Common myeloid progenitor, CD34-positive (primary cell): ENCODE measurements at regions not wholly inside any gene's neighbourhood (a gene's known extent, or its start where the extent isn't known, plus 50 kb on each side); places are given as distances from the start of the nearest gene placed in this dataset.

Source experiments
- CTCF ChIA-PET: fragments of 350-600 bp; sonication (Branson Sonifier 250); formaldehyde crosslinking; loops from one replicate; lab custom pipeline; 2021; ENCODE audit warnings: antibody characterized with exemption; lab: Charles Lee
- POLR2A ChIA-PET: fragments of 350-600 bp; sonication (Branson Sonifier 250); formaldehyde crosslinking; loops from one replicate; lab custom pipeline; 2021; ENCODE audit warnings: antibody characterized with exemption; lab: Charles Lee
- DNase-seq, 3 donors: peaks; one replicate each; pipeline versions ENCODE4 v3.0.0 to v3.0.0-alpha.2; 2013
- H3K27ac ChIP-seq, 2 experiments: 1 replicate in 1 of 2; 2 replicates in 1 of 2; pipeline ENCODE4 v1.7.0; 2013; ENCODE audit warnings: inconsistent platforms in 2 of 2, low read length in 2 of 2, mild to moderate bottlenecking in 2 of 2, low read depth in 1 of 2, moderate library complexity in 1 of 2; ENCODE audit not compliant: severe bottlenecking in 2 of 2, insufficient read depth in 1 of 2, poor library complexity in 1 of 2
- H3K27me3 ChIP-seq, 5 experiments: replicated peaks in 2 of 5; 1 replicate in 3 of 5; 2 replicates in 2 of 5; pipeline versions ENCODE4 v1.6.1 to v1.7.0; 2013; ENCODE audit warnings: low read length in 4 of 5, mild to moderate bottlenecking in 2 of 5, moderate library complexity in 2 of 5, inconsistent platforms in 1 of 5; ENCODE audit not compliant: insufficient read depth in 5 of 5, control insufficient read depth in 4 of 5
- H3K36me3 ChIP-seq, 4 experiments: 1 replicate in 2 of 4; 2 replicates in 2 of 4; pipeline versions ENCODE4 v1.6.1 to v1.7.0; 2013; ENCODE audit warnings: low read length in 3 of 4, control low read depth in 1 of 4, mild to moderate bottlenecking in 1 of 4; ENCODE audit not compliant: control insufficient read depth in 4 of 4, insufficient read depth in 4 of 4
- H3K4me1 ChIP-seq, 4 experiments: 1 replicate in 3 of 4; 2 replicates in 1 of 4; pipeline versions ENCODE4 v1.6.1 to v1.7.1; 2013; ENCODE audit warnings: low read length in 3 of 4, mild to moderate bottlenecking in 3 of 4, control low read depth in 1 of 4, inconsistent platforms in 1 of 4, moderate library complexity in 1 of 4; ENCODE audit not compliant: control insufficient read depth in 4 of 4, insufficient read depth in 4 of 4; ENCODE audit errors: control extremely low read depth in 1 of 4
- H3K4me3 ChIP-seq, 7 experiments: 1 replicate in 4 of 7; 2 replicates in 3 of 7; pipeline versions ENCODE4 v1.5.1 to v1.7.0; 2013; ENCODE audit warnings: mild to moderate bottlenecking in 7 of 7, low read length in 6 of 7, moderate library complexity in 6 of 7, inconsistent platforms in 2 of 7, low read depth in 2 of 7, control low read depth in 1 of 7; ENCODE audit not compliant: insufficient read depth in 4 of 7, control insufficient read depth in 1 of 7; ENCODE audit errors: extremely low read depth in 1 of 7
- H3K9me3 ChIP-seq, 5 experiments: 1 replicate in 4 of 5; 2 replicates in 1 of 5; pipeline versions ENCODE4 v1.6.1 to v1.7.1; 2013; ENCODE audit warnings: low read length in 4 of 5, mild to moderate bottlenecking in 2 of 5, inconsistent platforms in 1 of 5, low read depth in 1 of 5, moderate library complexity in 1 of 5; ENCODE audit not compliant: control insufficient read depth in 4 of 5, insufficient read depth in 2 of 5; ENCODE audit errors: control extremely low read depth in 1 of 5
- WGBS: methylation state at CpG from one replicate; pipeline ENCODE4 v1.1.5; 2013; ENCODE audit not compliant: insufficient coverage; 5-methylcytosine and 5-hydroxymethylcytosine counted together

DNA sequence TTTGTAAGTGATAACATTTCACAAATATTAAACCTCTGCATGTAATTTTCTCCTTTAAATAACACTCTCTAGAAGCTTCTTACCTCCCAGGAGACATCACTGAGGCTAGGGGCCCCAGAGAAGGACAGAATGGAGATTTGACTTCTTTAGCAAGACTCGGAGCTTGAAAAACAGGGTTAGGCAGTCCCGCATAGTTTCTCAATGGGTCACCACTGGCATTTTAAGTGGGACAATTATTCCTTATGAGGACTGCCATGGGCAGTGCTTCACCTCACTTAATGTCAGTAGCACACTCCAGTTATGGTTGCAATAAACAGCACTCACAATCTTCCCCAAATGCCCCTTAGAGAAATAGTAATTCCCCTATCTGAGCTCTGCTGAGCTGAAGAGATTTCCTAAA lies 66.7 kb upstream of the NOCT start:
- H3K27me3 ChIP-seq = no peaks in the 10 kb centered on the region
- ChIA-PET CTCF (interaction anchor here (1.8 to 3.4 kb wide), 2 partner anchors 9 to 11 kb away, joined by 5 to 9 read pairs; no protein-coding TSS in a partner anchor), POLR2A (no interaction called here)
- H3K4me1 ChIP-seq = peaks cover 0 to 4% (median 0%) of the 10 kb centered on the region in 4 experiments
- no peaks in the 10 kb centered on the region for H3K36me3 ChIP-seq
- no peak overlapping the region for H3K4me3 ChIP-seq
- H3K9me3 ChIP-seq = no peaks in the 10 kb centered on the region
- DNase-seq = no peak
- H3K27ac ChIP-seq = no peak overlapping the region
- WGBS = 100% methylated on average over 2 of the region's 2 CpGs

DNA sequence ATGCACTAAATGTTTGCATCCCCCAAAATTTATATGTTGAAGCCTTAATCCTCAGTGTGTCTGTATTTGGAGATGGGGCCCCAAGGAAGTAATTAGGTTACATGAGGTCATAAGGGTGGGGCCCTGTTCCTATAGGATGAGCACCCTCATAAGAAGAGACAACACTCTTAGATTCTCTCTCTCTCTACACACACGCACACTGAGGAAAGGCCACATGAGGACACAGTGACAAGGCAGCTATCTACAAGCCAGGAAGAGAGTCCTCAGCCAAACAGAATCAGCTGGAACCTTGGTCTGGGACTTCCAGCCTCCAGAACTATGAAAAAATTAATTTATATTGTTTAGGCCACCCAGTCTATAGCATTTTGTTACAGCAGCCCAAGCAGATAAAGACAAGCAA lies 69.3 kb upstream of the NOCT start:
- H3K4me1 ChIP-seq = no peaks in the 10 kb centered on the region
- DNase-seq = no peak
- no peak overlapping the region for H3K27ac ChIP-seq
- H3K9me3 ChIP-seq = no peaks in the 10 kb centered on the region
- CTCF ChIA-PET = no interaction called here
- H3K36me3 ChIP-seq = no peaks in the 10 kb centered on the region
- POLR2A ChIA-PET = no interaction called here
- H3K4me3 ChIP-seq = no peak overlapping the region
- no peaks in the 10 kb centered on the region for H3K27me3 ChIP-seq
- 100% methylated on average over 1 of the region's 1 CpG for WGBS

DNA sequence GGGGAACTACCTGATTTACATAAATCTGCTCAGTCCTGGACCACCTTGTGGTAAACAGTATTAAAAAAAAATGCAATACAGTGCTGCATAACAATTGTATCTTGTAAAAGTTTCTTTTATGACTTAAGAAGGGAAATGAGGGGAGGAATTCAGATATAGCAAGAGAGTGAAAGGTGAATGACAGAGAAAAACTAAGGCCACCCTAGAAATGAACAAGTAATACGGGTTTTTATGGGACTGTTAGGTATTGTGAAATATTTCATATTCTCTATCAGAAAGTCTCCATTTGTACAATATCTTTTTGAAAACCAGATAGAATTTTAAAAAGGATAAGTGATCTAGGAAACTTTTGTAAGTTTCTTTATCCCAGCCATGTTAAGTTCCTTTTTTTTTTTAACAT lies 69.7 kb upstream of the NOCT start:
- H3K4me1 ChIP-seq = no peaks in the 10 kb centered on the region
- POLR2A ChIA-PET = no interaction called here
- CTCF ChIA-PET = interaction anchor here (1.2 kb wide), 1 partner anchor 10 kb away, joined by 3 read pairs; no protein-coding TSS in a partner anchor

DNA sequence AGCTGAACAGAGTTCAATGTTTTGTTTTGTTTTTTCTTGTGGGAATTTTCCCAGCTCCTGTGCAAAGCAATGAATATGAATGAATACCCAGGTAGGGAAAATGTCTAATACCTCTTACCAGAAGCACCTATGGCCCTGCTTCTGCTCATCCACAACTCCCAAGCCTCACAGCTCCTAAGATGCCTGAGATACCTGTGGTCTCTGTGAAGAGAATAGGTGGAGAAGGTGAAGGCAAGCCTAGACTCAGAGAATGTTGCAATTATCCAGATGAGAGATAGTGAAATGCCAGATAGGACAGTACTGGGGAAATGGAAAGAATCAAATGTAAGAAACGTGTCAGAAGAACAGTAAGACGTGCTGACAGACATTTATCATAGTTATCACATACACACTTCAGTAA lies 70.2 kb upstream of the NOCT start:
- Histone ChIP-seq H3K27me3 (no peaks in the 10 kb centered on the region), H3K4me3 (no peak overlapping the region), H3K36me3 (no peaks in the 10 kb centered on the region), H3K4me1 (no peaks in the 10 kb centered on the region), H3K27ac (no peak overlapping the region), H3K9me3 (no peaks in the 10 kb centered on the region)
- DNase-seq = no peak
- POLR2A ChIA-PET = no interaction called here
- WGBS = no CpG with 5 or more reads among the region's 2 CpGs
- CTCF ChIA-PET = interaction anchor here (1.2 kb wide), 1 partner anchor 9 kb away, joined by 3 read pairs; no protein-coding TSS in a partner anchor

More for the DNA sequence above, 69.7 kb upstream of the NOCT start:
- no peak for DNase-seq
- Histone ChIP-seq H3K27ac (no peak overlapping the region), H3K4me3 (no peak overlapping the region), H3K9me3 (no peaks in the 10 kb centered on the region), H3K27me3 (no peaks in the 10 kb centered on the region), H3K36me3 (no peaks in the 10 kb centered on the region)
- WGBS = no CpG with 5 or more reads among the region's 1 CpG

DNA sequence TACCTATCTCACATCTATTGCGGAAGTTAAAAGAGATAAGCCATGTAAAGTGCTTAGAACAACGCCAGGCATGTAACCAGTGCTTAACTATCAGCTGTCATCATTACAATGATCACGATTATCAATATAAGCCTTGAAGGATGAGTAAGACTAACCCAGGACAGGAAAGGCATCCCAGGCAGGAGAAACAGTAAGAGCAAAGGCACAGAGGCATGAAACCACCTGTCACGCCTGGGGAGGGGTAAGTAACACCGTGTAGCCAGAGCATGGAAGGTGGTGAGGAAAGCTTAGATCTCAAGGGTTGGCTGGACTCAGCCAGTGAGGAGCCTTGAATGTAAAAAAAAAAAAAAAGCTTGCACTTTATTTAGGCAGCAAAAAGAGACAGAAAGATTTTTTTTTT lies 71.7 kb upstream of the NOCT start:
- Histone ChIP-seq H3K27ac (no peak overlapping the region), H3K27me3 (no peaks in the 10 kb centered on the region), H3K4me1 (no peaks in the 10 kb centered on the region), H3K36me3 (no peaks in the 10 kb centered on the region), H3K9me3 (no peaks in the 10 kb centered on the region), H3K4me3 (no peak overlapping the region)
- WGBS = 94% methylated on average over 5 of the region's 5 CpGs
- POLR2A ChIA-PET = no interaction called here
- CTCF ChIA-PET = interaction anchor here (0.8 to 1.2 kb wide), 2 partner anchors 63 to 315 kb away, joined by 3 read pairs; no protein-coding TSS in a partner anchor
- no peak for DNase-seq

DNA sequence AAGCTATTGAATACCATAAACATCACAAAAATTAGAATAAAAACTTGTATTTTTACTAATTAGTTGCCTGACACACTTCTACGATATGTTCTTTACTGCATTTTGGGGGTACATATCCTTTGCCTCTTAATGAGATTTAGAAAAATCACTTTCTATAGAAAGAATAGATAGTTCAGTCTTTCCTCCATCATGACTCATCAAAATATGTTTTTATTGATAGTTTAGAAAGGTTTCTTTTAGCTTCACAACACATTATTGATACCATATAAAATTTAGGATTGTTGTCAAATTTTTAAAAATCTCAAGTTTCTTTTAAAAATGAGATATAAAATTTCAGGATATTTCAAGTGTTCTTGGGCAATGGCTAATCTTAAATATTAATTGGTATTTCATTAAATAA lies 74.5 kb upstream of the NOCT start:
- no CpG with 5 or more reads among the region's 1 CpG for WGBS
- ChIA-PET CTCF (no interaction called here), POLR2A (no interaction called here)
- no peak overlapping the region for H3K4me3 ChIP-seq
- H3K36me3 ChIP-seq = no peaks in the 10 kb centered on the region
- H3K9me3 ChIP-seq = no peaks in the 10 kb centered on the region
- H3K27ac ChIP-seq = no peak overlapping the region
- H3K27me3 ChIP-seq = no peaks in the 10 kb centered on the region
- DNase-seq = no peak
- H3K4me1 ChIP-seq = peaks cover 0 to 3% (median 0%) of the 10 kb centered on the region in 4 experiments

DNA sequence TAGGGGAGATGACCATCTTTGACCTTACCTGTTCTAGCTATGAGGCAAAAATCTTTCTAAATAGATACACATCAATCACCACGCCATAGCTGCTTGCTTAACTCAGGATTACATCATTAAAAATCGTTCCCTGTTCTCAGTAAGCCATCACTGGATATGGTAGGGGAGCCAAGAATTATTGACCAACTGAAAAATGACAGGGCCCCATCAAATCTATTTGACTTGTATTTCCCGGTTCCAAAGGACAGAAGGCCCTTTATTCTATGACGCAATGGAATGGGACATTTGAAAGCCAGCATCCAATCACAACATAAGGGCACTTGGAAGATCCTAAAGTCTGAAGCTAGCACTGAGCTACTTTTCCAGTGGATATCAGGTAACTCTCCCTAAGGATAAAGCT lies 75.6 kb upstream of the NOCT start:
- Histone ChIP-seq H3K4me3 (no peak overlapping the region), H3K27me3 (no peaks in the 10 kb centered on the region), H3K4me1 (peaks cover 0 to 3% (median 0%) of the 10 kb centered on the region in 4 experiments), H3K36me3 (no peaks in the 10 kb centered on the region), H3K27ac (no peak overlapping the region), H3K9me3 (no peaks in the 10 kb centered on the region)
- ChIA-PET CTCF (interaction anchor here (0.7 to 1.9 kb wide), 2 partner anchors 9 to 12 kb away, joined by 3 to 5 read pairs; no protein-coding TSS in a partner anchor), POLR2A (no interaction called here)
- no peak for DNase-seq
- 84% methylated on average over 2 of the region's 4 CpGs for WGBS
